ENCODE measurements at regions not wholly inside any gene's neighbourhood (a gene's known extent, or its start where the extent isn't known, plus 50 kb on each side); places are given as distances from the start of the nearest gene placed in this dataset.

DNA sequence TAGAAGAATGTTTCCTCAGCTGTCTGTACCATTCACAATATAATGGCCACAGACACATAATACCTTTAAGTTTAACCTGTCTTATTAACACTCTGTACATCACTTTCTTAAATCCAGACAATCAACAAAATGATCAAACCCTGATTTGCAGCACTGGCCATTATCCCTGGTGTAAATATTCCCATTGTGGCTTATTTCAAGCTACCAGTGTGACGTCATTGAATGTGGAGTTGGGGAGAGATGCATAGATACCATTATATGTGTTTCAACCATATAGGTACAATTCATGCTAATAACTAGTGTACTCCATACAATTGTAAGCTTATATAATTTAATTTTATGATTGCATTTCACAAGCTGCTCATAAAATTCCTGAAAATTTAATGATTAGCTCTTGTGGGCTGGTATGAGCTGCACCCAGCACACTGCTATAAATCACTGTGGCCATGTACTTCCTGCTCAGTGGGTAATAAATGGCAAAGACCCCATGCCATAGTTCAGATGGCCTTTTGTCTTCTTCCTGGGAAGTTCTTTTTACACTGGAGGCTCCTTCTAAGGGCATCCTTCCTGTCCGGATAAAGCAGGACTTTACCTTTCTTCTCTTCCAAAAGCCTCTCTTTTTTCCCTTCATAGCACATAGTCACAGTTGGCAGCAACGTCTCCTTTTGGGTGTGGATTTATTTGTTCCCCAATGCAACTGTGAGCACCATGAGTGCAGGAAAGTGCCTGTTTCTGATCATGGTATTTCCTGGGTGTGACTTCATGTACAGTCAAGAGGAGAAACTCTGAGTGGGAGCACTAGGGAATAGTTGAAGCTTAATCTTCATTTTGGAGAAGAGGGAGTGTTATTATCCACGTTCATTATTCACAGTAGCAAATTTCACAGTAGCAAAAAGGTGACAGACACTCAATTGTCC is 87.8 kb downstream of the MIAT start:
- Histone ChIP-seq H3K36me3 (no peaks in the 10 kb centered on the region), H3K4me3 (ENCODE audit: low read depth, low read length) (no peak overlapping the region), H3K9me3 (ENCODE audit: severe bottlenecking) (no peaks in the 10 kb centered on the region), H3K27ac (no peak overlapping the region), H3K27me3 (ENCODE audit: insufficient read depth, low read depth, severe bottlenecking) (no peaks in the 10 kb centered on the region)
- no peak for DNase-seq
- no peak for TF ChIP-seq CTCF (IDR thresholded peaks at IDR 0.05; ENCODE audit: low read depth, low read length)

- TF ChIP-seq CTCF (IDR thresholded peaks at IDR 0.05; ENCODE audit: low read depth, low read length), result no peak
- no peaks in the 10 kb centered on the region for H3K9me3 ChIP-seq (ENCODE audit: severe bottlenecking)
- H3K27me3 ChIP-seq (ENCODE audit: insufficient read depth, low read depth, severe bottlenecking), result no peaks in the 10 kb centered on the region
- H3K27ac ChIP-seq, result no peak overlapping the region
- H3K36me3 ChIP-seq, result no peaks in the 10 kb centered on the region
- H3K4me3 ChIP-seq (ENCODE audit: low read depth, low read length), result no peak overlapping the region
- DNase-seq, result no peak
These were observed 88.9 kb downstream of the MIAT start for GRCh38 chr22:26746311-26746710.

DNA sequence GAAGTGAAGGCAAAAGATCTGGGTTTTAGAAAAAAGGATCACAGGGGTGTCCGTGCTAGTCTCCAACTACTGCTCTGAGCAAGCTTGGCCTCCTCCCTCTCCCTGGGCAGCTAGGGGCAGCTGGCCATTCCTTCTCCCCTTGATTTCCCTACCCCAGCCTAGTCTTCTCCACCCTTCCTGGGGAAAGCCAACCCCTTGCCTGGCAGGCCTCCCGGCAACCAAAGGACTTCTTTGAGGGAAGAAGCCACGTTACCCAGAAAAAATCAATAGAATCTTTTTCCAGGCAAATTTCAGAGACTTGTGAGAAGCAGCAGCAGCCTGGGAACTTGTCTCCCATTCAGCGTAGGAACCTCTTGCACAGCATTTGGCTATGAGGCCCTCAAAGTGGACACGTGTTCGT is 91.5 kb downstream of the MIAT start:
- TF ChIP-seq CTCF (IDR thresholded peaks at IDR 0.05; ENCODE audit: low read depth, low read length), result no peak
- DNase-seq, result no peak

GRCh38 chr22:26751217-26751616 is 93.8 kb downstream of the MIAT start:
- no peak overlapping the region for H3K27ac ChIP-seq
- no peak overlapping the region for H3K4me3 ChIP-seq (ENCODE audit: low read depth, low read length)
- no peaks in the 10 kb centered on the region for H3K9me3 ChIP-seq (ENCODE audit: severe bottlenecking)
- DNase-seq, result no peak
- no peak for TF ChIP-seq CTCF (IDR thresholded peaks at IDR 0.05; ENCODE audit: low read depth, low read length)
- no peaks in the 10 kb centered on the region for H3K27me3 ChIP-seq (ENCODE audit: insufficient read depth, low read depth, severe bottlenecking)
- no peaks in the 10 kb centered on the region for H3K36me3 ChIP-seq

More for the DNA sequence above, 91.5 kb downstream of the MIAT start:
- no peaks in the 10 kb centered on the region for H3K27me3 ChIP-seq (ENCODE audit: insufficient read depth, low read depth, severe bottlenecking)
- H3K4me3 ChIP-seq (ENCODE audit: low read depth, low read length), result no peak overlapping the region
- no peak overlapping the region for H3K27ac ChIP-seq
- no peaks in the 10 kb centered on the region for H3K9me3 ChIP-seq (ENCODE audit: severe bottlenecking)
- H3K36me3 ChIP-seq, result no peaks in the 10 kb centered on the region

DNA sequence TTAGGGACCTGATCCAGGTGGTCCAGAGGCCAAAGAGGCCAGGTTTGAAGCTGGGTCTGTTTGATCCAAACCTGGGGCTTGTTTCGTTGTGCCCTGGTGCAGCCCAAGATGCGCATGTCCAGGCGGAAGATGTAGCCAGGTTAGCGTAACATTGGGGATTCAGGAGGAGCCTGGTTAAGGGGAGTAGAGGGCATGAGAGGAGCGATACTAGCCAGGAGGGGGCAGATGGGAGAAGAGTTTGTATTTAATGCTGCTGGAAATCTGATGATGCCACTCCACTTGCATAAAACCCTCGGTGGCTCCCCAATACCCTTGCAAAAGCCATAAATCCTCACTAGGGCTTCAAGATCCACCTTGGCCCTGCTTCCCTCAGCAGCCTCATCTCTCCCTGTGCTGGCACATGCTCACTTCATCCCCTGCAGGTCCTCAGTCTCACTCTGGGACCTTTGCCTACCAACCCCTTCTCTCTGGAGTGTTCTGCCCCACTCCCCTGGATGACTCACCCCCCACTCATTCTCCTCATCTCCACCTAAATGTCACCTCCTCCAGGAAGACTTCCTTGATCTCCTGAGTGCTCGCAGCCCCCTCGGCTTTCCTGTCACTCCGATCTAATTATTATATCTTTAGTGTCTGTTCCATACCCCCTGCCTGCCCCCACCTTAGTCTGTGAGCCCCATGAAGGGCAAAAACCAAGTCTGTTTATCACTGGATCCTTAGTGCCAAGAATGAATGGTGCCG is 95.9 kb downstream of the MIAT start:
- H3K4me3 ChIP-seq (ENCODE audit: low read depth, low read length), result no peak overlapping the region
- H3K27ac ChIP-seq, result no peak overlapping the region
- H3K27me3 ChIP-seq (ENCODE audit: insufficient read depth, low read depth, severe bottlenecking), result no peaks in the 10 kb centered on the region
- H3K36me3 ChIP-seq, result no peaks in the 10 kb centered on the region
- peaks cover 3% of the 10 kb centered on the region for H3K9me3 ChIP-seq (ENCODE audit: severe bottlenecking)
- DNase-seq, result no peak
- TF ChIP-seq CTCF (IDR thresholded peaks at IDR 0.05; ENCODE audit: low read depth, low read length), result peak; percentile 32; the same call in 1 of the 2 replicates
